ENCODE measurements at regions not wholly inside any gene's neighbourhood (a gene's known extent, or its start where the extent isn't known, plus 50 kb on each side); places are given as distances from the start of the nearest gene placed in this dataset.

GRCh38 chr3:178457511-178457910, 78.7 kb upstream of the KCNMB2 start:
- H3K9me3 Mint-ChIP-seq (ENCODE audit: low read depth), result no peaks in the 10 kb centered on the region
- H3K27ac Mint-ChIP-seq (ENCODE audit: unreplicated experiment), result no peak overlapping the region
- no peak for DNase-seq (ENCODE audit: low spot score)
- H3K27me3 Mint-ChIP-seq (ENCODE audit: low read depth), result peaks cover 16% of the 10 kb centered on the region
- no peak overlapping the region for H3K4me3 Mint-ChIP-seq (ENCODE audit: unreplicated experiment)
- no peak for TF ChIP-seq CTCF (IDR thresholded peaks at IDR 0.05)
- H3K4me1 Mint-ChIP-seq (ENCODE audit: low read depth), result peaks cover 18% of the 10 kb centered on the region
- no peaks in the 10 kb centered on the region for H3K36me3 Mint-ChIP-seq (ENCODE audit: low read depth)

- no peak overlapping the region for H3K4me3 Mint-ChIP-seq (ENCODE audit: unreplicated experiment)
- DNase-seq (ENCODE audit: low spot score), result no peak
- H3K27me3 Mint-ChIP-seq (ENCODE audit: low read depth), result peaks cover 22% of the 10 kb centered on the region
- H3K27ac Mint-ChIP-seq (ENCODE audit: unreplicated experiment), result no peak overlapping the region
- H3K9me3 Mint-ChIP-seq (ENCODE audit: low read depth), result no peaks in the 10 kb centered on the region
- H3K4me1 Mint-ChIP-seq (ENCODE audit: low read depth), result peaks cover 18% of the 10 kb centered on the region
- H3K36me3 Mint-ChIP-seq (ENCODE audit: low read depth), result no peaks in the 10 kb centered on the region
- no peak for TF ChIP-seq CTCF (IDR thresholded peaks at IDR 0.05)
Observed at GRCh38 chr3:178458313-178459037, 77.8 kb upstream of the KCNMB2 start.

- TF ChIP-seq CTCF (IDR thresholded peaks at IDR 0.05), result no peak
- Mint-ChIP-seq H3K4me3 (ENCODE audit: unreplicated experiment) (no peak overlapping the region), H3K36me3 (ENCODE audit: low read depth) (no peaks in the 10 kb centered on the region), H3K9me3 (ENCODE audit: low read depth) (no peaks in the 10 kb centered on the region), H3K4me1 (ENCODE audit: low read depth) (peaks cover 18% of the 10 kb centered on the region), H3K27ac (ENCODE audit: unreplicated experiment) (no peak overlapping the region), H3K27me3 (ENCODE audit: low read depth) (peaks cover 22% of the 10 kb centered on the region)
- DNase-seq (ENCODE audit: low spot score), result no peak
Observed at GRCh38 chr3:178459038-178459410, 77.2 kb upstream of the KCNMB2 start.

GRCh38 chr3:178465260-178466180, 70.7 kb upstream of the KCNMB2 start:
- no peak overlapping the region for H3K4me3 Mint-ChIP-seq (ENCODE audit: unreplicated experiment)
- H3K4me1 Mint-ChIP-seq (ENCODE audit: low read depth), result no peaks in the 10 kb centered on the region
- H3K9me3 Mint-ChIP-seq (ENCODE audit: low read depth), result no peaks in the 10 kb centered on the region
- no peak for DNase-seq (ENCODE audit: low spot score)
- no peak overlapping the region for H3K27ac Mint-ChIP-seq (ENCODE audit: unreplicated experiment)
- peaks cover 28% of the 10 kb centered on the region for H3K27me3 Mint-ChIP-seq (ENCODE audit: low read depth)
- no peaks in the 10 kb centered on the region for H3K36me3 Mint-ChIP-seq (ENCODE audit: low read depth)
- no peak for TF ChIP-seq CTCF (IDR thresholded peaks at IDR 0.05)

- Mint-ChIP-seq H3K9me3 (ENCODE audit: low read depth) (no peaks in the 10 kb centered on the region), H3K4me3 (ENCODE audit: unreplicated experiment) (no peak overlapping the region), H3K27me3 (ENCODE audit: low read depth) (peaks cover 5% of the 10 kb centered on the region), H3K27ac (ENCODE audit: unreplicated experiment) (no peak overlapping the region), H3K36me3 (ENCODE audit: low read depth) (no peaks in the 10 kb centered on the region), H3K4me1 (ENCODE audit: low read depth) (no peaks in the 10 kb centered on the region)
- no peak for DNase-seq (ENCODE audit: low spot score)
- TF ChIP-seq CTCF (IDR thresholded peaks at IDR 0.05), result no peak
Observed at GRCh38 chr3:178472941-178473340, 63.3 kb upstream of the KCNMB2 start.

All from chondrocyte (in vitro differentiated cells).